GM12891 (cell line): ENCODE measurements at regions not wholly inside any gene's neighbourhood (a gene's known extent, or its start where the extent isn't known, plus 50 kb on each side); places are given as distances from the start of the nearest gene placed in this dataset.

Experiments used
- PAX5 ChIP-seq: IDR thresholded peaks from 2 replicates; pipeline ENCODE4 v1.6.1; 2011; ENCODE audit warnings: low read length, moderate library complexity, mild to moderate bottlenecking; ENCODE audit not compliant: insufficient read depth, severe bottlenecking
- POLR2A ChIP-seq: IDR thresholded peaks from 2 replicates; pipeline ENCODE4 v1.6.1; 2011; ENCODE audit warnings: low read depth, low read length, control low read depth
- POLR2AphosphoS5 ChIP-seq: IDR thresholded peaks from 2 replicates; pipeline ENCODE4 v1.6.1; 2011; ENCODE audit warnings: low read depth, low read length, control low read depth
- POU2F2 ChIP-seq: IDR thresholded peaks from 2 replicates; pipeline ENCODE4 v1.6.1; 2011; ENCODE audit warnings: low read depth, mild to moderate bottlenecking, control low read depth, low read length, moderate library complexity
- SPI1 ChIP-seq: IDR thresholded peaks from 2 replicates; pipeline ENCODE4 v1.6.1; 2011; ENCODE audit warnings: low read depth, low read length, control low read depth
- TAF1 ChIP-seq: IDR thresholded peaks from 2 replicates; pipeline ENCODE4 v1.6.1; 2011; ENCODE audit warnings: low read depth, low read length, control low read depth

GRCh38 chr4:11532138-11532537, 103.4 kb upstream of the HS3ST1 start:
- no peak for TF ChIP-seq POLR2AphosphoS5
- TF ChIP-seq TAF1, result no peak
- TF ChIP-seq POU2F2, result no peak
- no peak for TF ChIP-seq POLR2A
- no peak for TF ChIP-seq SPI1
- no peak for TF ChIP-seq PAX5
